Fibroblast of the conjunctiva (primary cell): ENCODE measurements at regions not wholly inside any gene's neighbourhood (a gene's known extent, or its start where the extent isn't known, plus 50 kb on each side); places are given as distances from the start of the nearest gene placed in this dataset.

ENCODE experiments used
- DNase-seq: peaks from one replicate; pipeline ENCODE4 v3.0.0-alpha.2; 2010; ENCODE audit warnings: low read depth

GRCh38 chr6:92634561-92634960 lies 784.8 kb downstream of the EPHA7 start:
- DNase-seq = no peak

- no peak for DNase-seq
These were observed 795.9 kb downstream of the EPHA7 start for GRCh38 chr6:92623431-92623830.

GRCh38 chr6:92617721-92618120 lies 801.6 kb downstream of the EPHA7 start:
- no peak for DNase-seq

GRCh38 chr6:92608751-92609150 lies 810.6 kb downstream of the EPHA7 start:
- DNase-seq = no peak

GRCh38 chr6:92593201-92593600 lies 826.2 kb downstream of the EPHA7 start:
- no peak for DNase-seq

- DNase-seq = no peak
These were observed 829.4 kb downstream of the EPHA7 start for GRCh38 chr6:92589996-92590395.

GRCh38 chr6:92588148-92588547 lies 831.2 kb downstream of the EPHA7 start:
- DNase-seq = no peak

GRCh38 chr6:92587525-92587924 lies 831.8 kb downstream of the EPHA7 start:
- no peak for DNase-seq

- no peak for DNase-seq
These were observed 833.0 kb downstream of the EPHA7 start for GRCh38 chr6:92586236-92586977.

GRCh38 chr6:92582211-92582610 lies 837.1 kb downstream of the EPHA7 start:
- no peak for DNase-seq

GRCh38 chr6:92577077-92577719 lies 842.2 kb downstream of the EPHA7 start:
- DNase-seq = peak; percentile 2

- no peak for DNase-seq
These were observed 850.8 kb downstream of the EPHA7 start for GRCh38 chr6:92568541-92568940.

- DNase-seq = no peak
These were observed 852.7 kb downstream of the EPHA7 start for GRCh38 chr6:92566632-92567031.

- DNase-seq = no peak
These were observed 855.0 kb downstream of the EPHA7 start for GRCh38 chr6:92564376-92564775.

- no peak for DNase-seq
These were observed 859.7 kb downstream of the EPHA7 start for GRCh38 chr6:92559611-92560010.

- DNase-seq = peak; percentile 10
These were observed 860.4 kb downstream of the EPHA7 start for GRCh38 chr6:92559003-92559402.

- DNase-seq = no peak
These were observed 868.9 kb downstream of the EPHA7 start for GRCh38 chr6:92550501-92550900.

- DNase-seq = no peak
These were observed 873.5 kb downstream of the EPHA7 start for GRCh38 chr6:92545861-92546260.

- DNase-seq = no peak
These were observed 877.8 kb downstream of the EPHA7 start for GRCh38 chr6:92541448-92542060.

GRCh38 chr6:92538926-92539325 lies 880.4 kb downstream of the EPHA7 start:
- DNase-seq = no peak

- no peak for DNase-seq
These were observed 881.1 kb downstream of the EPHA7 start for GRCh38 chr6:92538275-92538674.

- no peak for DNase-seq
These were observed 885.2 kb downstream of the EPHA7 start for GRCh38 chr6:92534109-92534508.

GRCh38 chr6:92522589-92522988 lies 896.8 kb downstream of the EPHA7 start:
- no peak for DNase-seq
